H1 (cell line): ENCODE measurements at regions not wholly inside any gene's neighbourhood (a gene's known extent, or its start where the extent isn't known, plus 50 kb on each side); places are given as distances from the start of the nearest gene placed in this dataset.

ENCODE experiments used
- CTCF ChIA-PET: fragments of 300-600 bp; sonication (Branson Sonifier 250); formaldehyde crosslinking; loops from one replicate; lab custom pipeline; 2021; ENCODE audit not compliant: partially characterized antibody; lab: Charles Lee
- POLR2A ChIA-PET: fragments of 300-600 bp; sonication (Branson Sonifier 250); formaldehyde crosslinking; loops from one replicate; lab custom pipeline; 2021; ENCODE audit warnings: inconsistent platforms; ENCODE audit not compliant: partially characterized antibody; lab: Charles Lee
- DNase-seq, 2 experiments: peaks; one replicate each; pipeline versions ENCODE4 v3.0.0 to v3.0.0-alpha.2; 2010 to 2022; ENCODE audit warnings: low spot score in 2 of 2, low read depth in 1 of 2, mixed read lengths in 1 of 2
- FAIRE-seq: peaks from 2 replicates; lab custom pipeline; 2011; peaks lifted over from hg19 to GRCh38; lab: Jason Lieb, UNC
- H2AFZ ChIP-seq: 2 replicates; pipeline ENCODE4 v1.8.1; 2012; ENCODE audit warnings: low read length, inconsistent platforms
- H2AK5ac ChIP-seq: 2 replicates; pipeline ENCODE4 v1.6.1; 2013; ENCODE audit warnings: low read depth, low read length
- H2BK120ac ChIP-seq: replicated peaks from 2 replicates; pipeline ENCODE3; 2013; ENCODE audit warnings: low read depth, low read length, inconsistent platforms
- H2BK12ac ChIP-seq: 2 replicates; pipeline ENCODE4 v1.6.1; 2013; ENCODE audit warnings: low read depth, low read length
- H2BK15ac ChIP-seq: 2 replicates; pipeline ENCODE4 v1.6.1; 2013; ENCODE audit warnings: low read length
- H2BK20ac ChIP-seq: 2 replicates; pipeline ENCODE4 v1.6.1; 2013; ENCODE audit warnings: low read length
- H2BK5ac ChIP-seq: 2 replicates; pipeline ENCODE4 v1.6.1; 2013; ENCODE audit warnings: low read depth, low read length
- H3K14ac ChIP-seq: 2 replicates; pipeline ENCODE4 v1.6.1; 2013; ENCODE audit warnings: inconsistent platforms; ENCODE audit not compliant: insufficient read length
- H3K18ac ChIP-seq: 2 replicates; pipeline ENCODE4 v1.6.1; 2013; ENCODE audit warnings: low read length; ENCODE audit errors: extremely low read depth
- H3K23ac ChIP-seq: 2 replicates; pipeline ENCODE4 v1.6.1; 2013; ENCODE audit warnings: inconsistent platforms; ENCODE audit not compliant: insufficient read length
- H3K23me2 ChIP-seq: 2 replicates; pipeline ENCODE4 v1.6.1; 2013; ENCODE audit warnings: low read depth, low read length
- H3K27ac ChIP-seq: 2 replicates; pipeline ENCODE4 v1.6.1; 2011; ENCODE audit warnings: low read depth, low read length, inconsistent platforms
- H3K27me3 ChIP-seq, 4 experiments: replicated peaks in 1 of 4; 1 replicate in 1 of 4; 2 replicates in 3 of 4; pipeline versions ENCODE4 v1.6.1 to v1.8.1; 2011 to 2013; ENCODE audit warnings: low read length in 3 of 4, mild to moderate bottlenecking in 3 of 4, inconsistent platforms in 2 of 4, mixed read lengths in 2 of 4, moderate library complexity in 1 of 4; ENCODE audit not compliant: control insufficient read depth in 3 of 4, insufficient read depth in 3 of 4; ENCODE audit errors: extremely low read depth in 1 of 4
- H3K36me3 ChIP-seq, 4 experiments: 2 replicates each; pipeline versions ENCODE4 v1.6.1 to v1.8.1; 2011 to 2013; ENCODE audit warnings: mild to moderate bottlenecking in 4 of 4, low read length in 3 of 4, moderate library complexity in 2 of 4, control low read depth in 1 of 4, inconsistent platforms in 1 of 4; ENCODE audit not compliant: insufficient read depth in 4 of 4, control insufficient read depth in 2 of 4
- H3K4ac ChIP-seq: replicated peaks from 2 replicates; pipeline ENCODE3; 2013; ENCODE audit warnings: low read length, low read depth, mixed read lengths, inconsistent platforms; ENCODE audit not compliant: insufficient read length
- H3K4me1 ChIP-seq, 4 experiments: replicated peaks in 1 of 4; 1 replicate in 1 of 4; 2 replicates in 3 of 4; pipeline versions ENCODE4 v1.6.1 to v1.8.1; 2011 to 2013; ENCODE audit warnings: low read length in 3 of 4, inconsistent platforms in 2 of 4, mixed read lengths in 1 of 4; ENCODE audit not compliant: insufficient read depth in 4 of 4, control insufficient read depth in 3 of 4
- H3K4me2 ChIP-seq, 2 experiments: 2 replicates each; pipeline versions ENCODE4 v1.6.1 to v1.8.1; 2011 to 2013; ENCODE audit warnings: low read depth in 2 of 2, low read length in 2 of 2, control low read depth in 1 of 2, inconsistent platforms in 1 of 2, mild to moderate bottlenecking in 1 of 2; ENCODE audit not compliant: insufficient read depth in 1 of 2
- H3K4me3 ChIP-seq, 4 experiments: fragments of 200-600, 300-600 bp in 1 of 4; sonication (generic), shearing (Covaris generic), sonication (Bioruptor Twin) in 1 of 4; 2 replicates each; pipeline versions ENCODE4 v1.5.1 to v1.8.1; 2011 to 2016; ENCODE audit warnings: low read length in 4 of 4, low read depth in 3 of 4, control low read depth in 2 of 4, inconsistent platforms in 2 of 4, mild to moderate bottlenecking in 2 of 4, mixed read lengths in 1 of 4, moderate library complexity in 1 of 4; ENCODE audit not compliant: insufficient read depth in 2 of 4; ENCODE audit errors: extremely low read depth in 1 of 4
- H3K56ac ChIP-seq: replicated peaks from 2 replicates; pipeline ENCODE3; 2013; ENCODE audit warnings: low read depth, mild to moderate bottlenecking, mixed read lengths, low read length, inconsistent platforms; ENCODE audit not compliant: insufficient read length
- H3K79me1 ChIP-seq: 2 replicates; pipeline ENCODE4 v1.6.1; 2013; ENCODE audit warnings: low read depth, low read length, control low read depth
- H3K79me2 ChIP-seq, 2 experiments: 2 replicates each; pipeline versions ENCODE4 v1.6.1 to v1.8.1; 2012 to 2013; ENCODE audit warnings: low read length in 2 of 2, mild to moderate bottlenecking in 2 of 2, inconsistent platforms in 1 of 2; ENCODE audit not compliant: insufficient read depth in 2 of 2, control insufficient read depth in 1 of 2
- H3K9ac ChIP-seq, 4 experiments: replicated peaks in 1 of 4; 1 replicate in 1 of 4; 2 replicates in 3 of 4; pipeline versions ENCODE4 v1.6.1 to v1.8.1; 2011 to 2013; ENCODE audit warnings: low read depth in 3 of 4, low read length in 3 of 4, control low read depth in 2 of 4, mild to moderate bottlenecking in 2 of 4, moderate library complexity in 2 of 4, inconsistent platforms in 1 of 4; ENCODE audit errors: extremely low read depth in 1 of 4
- H3K9me3 ChIP-seq, 2 experiments: 2 replicates each; pipeline versions ENCODE4 v1.6.1 to v1.8.1; 2012 to 2013; ENCODE audit warnings: mild to moderate bottlenecking in 2 of 2, moderate library complexity in 2 of 2, control low read depth in 1 of 2, inconsistent platforms in 1 of 2, low read depth in 1 of 2, low read length in 1 of 2, mixed read lengths in 1 of 2; ENCODE audit not compliant: insufficient read depth in 2 of 2
- H4K20me1 ChIP-seq, 2 experiments: replicated peaks in 1 of 2; 2 replicates each; pipeline versions ENCODE3 to v1.8.1; 2011 to 2013; ENCODE audit warnings: inconsistent platforms in 2 of 2, low read length in 2 of 2, mild to moderate bottlenecking in 1 of 2; ENCODE audit not compliant: insufficient read depth in 2 of 2, control insufficient read depth in 1 of 2
- H4K5ac ChIP-seq: 2 replicates; pipeline ENCODE4 v1.6.1; 2013; ENCODE audit warnings: low read length, low read depth, mixed read lengths, inconsistent platforms; ENCODE audit not compliant: insufficient read length
- H4K8ac ChIP-seq: 2 replicates; pipeline ENCODE4 v1.8.0; 2013; ENCODE audit warnings: mild to moderate bottlenecking, moderate library complexity, low read length, inconsistent platforms; ENCODE audit not compliant: insufficient read depth; ENCODE audit errors: extremely low read depth
- H4K91ac ChIP-seq: replicated peaks from 2 replicates; pipeline ENCODE3; 2013; ENCODE audit warnings: low read length, mixed read lengths, inconsistent platforms; ENCODE audit not compliant: insufficient read length
- BCL11A ChIP-seq, 2 experiments: IDR thresholded peaks; one replicate each; pipeline ENCODE4 v1.6.1; 2011; ENCODE audit warnings: low read depth in 2 of 2, low read length in 2 of 2, mild to moderate bottlenecking in 2 of 2
- CBX5 ChIP-seq: fragments of 300-800, 300-1000 bp; sonication (generic); IDR thresholded peaks from 2 replicates; pipeline ENCODE4 v1.7.1; 2016; ENCODE audit warnings: antibody characterized with exemption, low read length, low read depth
- CTBP2 ChIP-seq: IDR thresholded peaks from 2 replicates; pipeline ENCODE4 v1.7.0; 2011; ENCODE audit warnings: borderline replicate concordance, mild to moderate bottlenecking, moderate library complexity, mixed read lengths, low read length; ENCODE audit not compliant: insufficient read depth, insufficient read length
- EZH2 ChIP-seq: fragments of 200-600 bp; sonication (generic); IDR thresholded peaks from 2 replicates; pipeline ENCODE4 v1.7.1; 2012; ENCODE audit warnings: low read depth, mild to moderate bottlenecking, moderate library complexity, low read length, inconsistent platforms; ENCODE audit not compliant: severe bottlenecking
- KDM4A ChIP-seq: IDR thresholded peaks from one replicate; pipeline ENCODE4 v1.7.1; 2012; ENCODE audit warnings: low read depth, mild to moderate bottlenecking, moderate library complexity, low read length, inconsistent platforms; ENCODE audit not compliant: severe bottlenecking
- KDM5A ChIP-seq: fragments of 200-600 bp; IDR thresholded peaks from 2 replicates; pipeline ENCODE4 v1.7.1; 2012; ENCODE audit warnings: mild to moderate bottlenecking, low read length, inconsistent platforms, mixed read lengths
- MAFK ChIP-seq: IDR thresholded peaks from 2 replicates; pipeline ENCODE4 v1.6.1; 2012; ENCODE audit warnings: low read depth, mild to moderate bottlenecking, improper control_type of control experiment, low read length
- POLR2A ChIP-seq, 2 experiments: IDR thresholded peaks; 1 replicate in 1 of 2; 2 replicates in 1 of 2; pipeline ENCODE4 v1.6.1; 2011; ENCODE audit warnings: low read depth in 2 of 2, low read length in 2 of 2, mild to moderate bottlenecking in 2 of 2; ENCODE audit errors: control extremely low read depth in 1 of 2
- SIN3A ChIP-seq, 2 experiments: IDR thresholded peaks in 1 of 2; conservative IDR thresholded peaks in 1 of 2; 2 replicates each; pipeline ENCODE4 v1.6.1; 2011 to 2012; ENCODE audit warnings: low read length in 2 of 2, improper control_type of control experiment in 1 of 2, low read depth in 1 of 2, mild to moderate bottlenecking in 1 of 2
- SIRT6 ChIP-seq: IDR thresholded peaks from one replicate; pipeline ENCODE4 v1.7.1; 2012; ENCODE audit warnings: low read length, inconsistent platforms
- SP2 ChIP-seq: IDR thresholded peaks from 2 replicates; pipeline ENCODE4 v1.6.1; 2012; ENCODE audit warnings: mild to moderate bottlenecking, low read length, inconsistent platforms
- SP4 ChIP-seq: IDR thresholded peaks from 2 replicates; pipeline ENCODE4 v1.6.1; 2012; ENCODE audit warnings: low read length, inconsistent platforms
- TBP ChIP-seq: IDR thresholded peaks from 2 replicates; pipeline ENCODE4 v1.6.1; 2011; ENCODE audit warnings: low read depth, low read length, improper control_type of control experiment
- WGBS, 2 experiments: shearing (Covaris generic) in 1 of 2; methylation state at CpG; one replicate each; pipeline versions ENCODE4 v1.1.6 to v1.1.7; 2013 to 2015; ENCODE audit warnings: low lambda C conversion rate in 2 of 2, mixed read lengths in 2 of 2, inconsistent platforms in 1 of 2, low coverage in 1 of 2, missing lambda C conversion rate in 1 of 2; ENCODE audit not compliant: insufficient replicate concordance in 2 of 2, insufficient coverage in 1 of 2, insufficient read length in 1 of 2; ENCODE audit errors: extremely low coverage in 1 of 2, missing lambda C conversion rate in 1 of 2; 5-methylcytosine and 5-hydroxymethylcytosine counted together

GRCh38 chr16:77037696-77038347 lies 153.2 kb upstream of the MON1B start:
- WGBS, 2 experiments, result 94% methylated on average over 2 of the region's 2 CpGs; no CpG with 5 or more reads in 1 of the 2 experiments
- Histone ChIP-seq H3K23me2 (no peaks in the 10 kb centered on the region), H3K56ac (no peak overlapping the region), H3K4me3 (no peak overlapping the region), H3K79me1 (no peaks in the 10 kb centered on the region), H3K27me3 (no peaks in the 10 kb centered on the region), H3K4ac (no peak overlapping the region), H3K4me1 (no peaks in the 10 kb centered on the region), H3K4me2 (no peak overlapping the region), H2BK12ac (no peak overlapping the region), H3K18ac (no peak overlapping the region), H4K8ac (no peak overlapping the region), H4K20me1 (no peaks in the 10 kb centered on the region), H3K79me2 (no peaks in the 10 kb centered on the region), H3K9me3 (no peaks in the 10 kb centered on the region), H2BK15ac (no peak overlapping the region), H2BK120ac (no peak overlapping the region), H2AFZ (no peak overlapping the region), H3K27ac (no peak overlapping the region), H4K5ac (no peak overlapping the region), H3K14ac (no peak overlapping the region), H2BK5ac (no peak overlapping the region), H3K36me3 (no peaks in the 10 kb centered on the region), H3K23ac (no peak overlapping the region), H4K91ac (no peak overlapping the region), H2BK20ac (no peak overlapping the region), H3K9ac (no peak overlapping the region), H2AK5ac (no peak overlapping the region)
- no peak for FAIRE-seq
- TF ChIP-seq POLR2A (IDR thresholded peaks at IDR 0.05; ENCODE audit: control extremely low read depth in 1 of 2, low read depth in 2 of 2, low read length in 2 of 2), result no peak
- no peak for TF ChIP-seq CBX5
- TF ChIP-seq SP2, result no peak
- TF ChIP-seq BCL11A (IDR thresholded peaks at IDR 0.05; ENCODE audit: low read depth in 2 of 2, low read length in 2 of 2), result no peak
- TF ChIP-seq MAFK, result no peak
- no peak for TF ChIP-seq EZH2
- TF ChIP-seq SIRT6, result no peak
- no peak for TF ChIP-seq SP4
- TF ChIP-seq KDM5A, result no peak
- TF ChIP-seq CTBP2, result no peak
- TF ChIP-seq KDM4A, result no peak
- TF ChIP-seq SIN3A (conservative IDR thresholded peaks at IDR 0.05 in 1 of 2, IDR thresholded peaks at IDR 0.05 in 1 of 2; ENCODE audit: low read depth in 1 of 2, low read length in 2 of 2), result no peak
- no peak for TF ChIP-seq TBP
- POLR2A ChIA-PET, result no interaction called here
- no peak for DNase-seq
- CTCF ChIA-PET, result interaction anchor here (0.6 to 1.6 kb wide), 3 partner anchors 18 to 406 kb away, joined by 4 to 5 read pairs (median 4); no protein-coding TSS in a partner anchor
